ENCODE measurements at regions not wholly inside any gene's neighbourhood (a gene's known extent, or its start where the extent isn't known, plus 50 kb on each side); places are given as distances from the start of the nearest gene placed in this dataset.
"Not testable (repeated sequence)": the region's sequence is repeated elsewhere in the genome, so short reads cannot be mapped to it uniquely, and the experiment has no call there.

GRCh38 chr6:163738725-163739407 lies 324.3 kb downstream of the QKI start:
- no peak for DNase-seq
- TF ChIP-seq, protein P1, sequence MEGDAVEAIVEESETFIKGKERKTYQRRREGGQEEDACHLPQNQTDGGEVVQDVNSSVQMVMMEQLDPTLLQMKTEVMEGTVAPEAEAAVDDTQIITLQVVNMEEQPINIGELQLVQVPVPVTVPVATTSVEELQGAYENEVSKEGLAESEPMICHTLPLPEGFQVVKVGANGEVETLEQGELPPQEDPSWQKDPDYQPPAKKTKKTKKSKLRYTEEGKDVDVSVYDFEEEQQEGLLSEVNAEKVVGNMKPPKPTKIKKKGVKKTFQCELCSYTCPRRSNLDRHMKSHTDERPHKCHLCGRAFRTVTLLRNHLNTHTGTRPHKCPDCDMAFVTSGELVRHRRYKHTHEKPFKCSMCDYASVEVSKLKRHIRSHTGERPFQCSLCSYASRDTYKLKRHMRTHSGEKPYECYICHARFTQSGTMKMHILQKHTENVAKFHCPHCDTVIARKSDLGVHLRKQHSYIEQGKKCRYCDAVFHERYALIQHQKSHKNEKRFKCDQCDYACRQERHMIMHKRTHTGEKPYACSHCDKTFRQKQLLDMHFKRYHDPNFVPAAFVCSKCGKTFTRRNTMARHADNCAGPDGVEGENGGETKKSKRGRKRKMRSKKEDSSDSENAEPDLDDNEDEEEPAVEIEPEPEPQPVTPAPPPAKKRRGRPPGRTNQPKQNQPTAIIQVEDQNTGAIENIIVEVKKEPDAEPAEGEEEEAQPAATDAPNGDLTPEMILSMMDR (IDR thresholded peaks at IDR 0.05): no peak
- intact Hi-C loops (cut with DNase I): no loop called here
- no peak for ATAC-seq
- Histone ChIP-seq H3K36me3 (no peaks in the 10 kb centered on the region), H3K4me1 (no peaks in the 10 kb centered on the region), H3K4me3 (no peak overlapping the region), H3K27ac (no peak overlapping the region), H3K9me3 (no peaks in the 10 kb centered on the region), H3K27me3 (no peaks in the 10 kb centered on the region)

DNA sequence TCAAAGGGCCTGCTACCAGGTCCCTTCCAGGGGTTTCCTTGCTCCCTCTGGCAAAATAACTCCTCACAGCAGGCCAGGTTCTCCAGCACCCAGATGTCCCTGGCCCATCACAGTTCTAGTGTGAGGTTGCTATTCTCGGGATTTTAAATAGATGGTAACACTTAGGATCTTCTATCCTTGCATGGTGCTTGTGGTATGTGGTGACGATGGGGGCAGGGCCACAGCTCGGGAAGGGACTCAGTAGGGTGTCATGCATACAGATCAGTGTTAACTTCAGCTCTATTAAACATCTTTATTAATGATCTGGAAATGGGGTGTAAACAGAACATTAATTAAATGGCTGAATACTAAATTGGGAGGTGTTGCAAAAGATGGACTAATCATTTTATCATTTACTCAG lies 323.8 kb downstream of the QKI start:
- H3K27ac ChIP-seq: no peak overlapping the region
- no peak overlapping the region for H3K4me3 ChIP-seq
- intact Hi-C loops (cut with DNase I): no loop called here
- no peaks in the 10 kb centered on the region for H3K27me3 ChIP-seq
- TF ChIP-seq, protein P1 (IDR thresholded peaks at IDR 0.05): no peak
- no peaks in the 10 kb centered on the region for H3K4me1 ChIP-seq
- ATAC-seq (no peak), DNase-seq (no peak)
- no peaks in the 10 kb centered on the region for H3K36me3 ChIP-seq
- H3K9me3 ChIP-seq: no peaks in the 10 kb centered on the region

- Histone ChIP-seq H3K4me3 (no peak overlapping the region), H3K4me1 (no peaks in the 10 kb centered on the region), H3K27me3 (no peaks in the 10 kb centered on the region), H3K9me3 (no peaks in the 10 kb centered on the region), H3K27ac (no peak overlapping the region), H3K36me3 (no peaks in the 10 kb centered on the region)
- DNase-seq (no peak), ATAC-seq (no peak)
- TF ChIP-seq, protein P1 (IDR thresholded peaks at IDR 0.05): no peak
- intact Hi-C loops (cut with DNase I): no loop called here
Measured at GRCh38 chr6:163735076-163735475, 320.6 kb downstream of the QKI start.

DNA sequence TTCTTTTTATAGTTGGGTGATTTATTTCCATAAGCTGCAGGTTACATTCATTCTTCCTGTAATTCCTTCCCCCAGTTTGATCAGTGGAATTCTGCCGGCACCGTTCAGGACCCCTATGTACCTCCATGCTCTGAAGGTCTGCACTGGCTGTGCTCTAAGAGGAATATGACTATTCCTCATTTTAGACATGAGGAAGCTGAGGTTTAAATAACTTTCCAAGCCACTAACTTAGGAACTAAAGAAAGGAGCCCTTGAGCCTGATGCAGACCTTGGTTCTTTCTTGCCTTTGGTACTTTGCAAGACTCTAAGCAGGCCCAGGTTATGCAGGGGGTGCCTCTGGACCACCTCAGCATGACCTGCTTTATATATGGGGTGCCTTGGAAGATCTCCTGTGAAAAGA lies 318.5 kb downstream of the QKI start:
- intact Hi-C loops (cut with DNase I): no loop called here
- no peak for DNase-seq
- ATAC-seq: no peak
- H3K27ac ChIP-seq: no peak overlapping the region
- H3K9me3 ChIP-seq: no peaks in the 10 kb centered on the region
- no peak overlapping the region for H3K4me3 ChIP-seq
- TF ChIP-seq, protein P1 (IDR thresholded peaks at IDR 0.05): no peak
- H3K27me3 ChIP-seq: no peaks in the 10 kb centered on the region
- H3K4me1 ChIP-seq: no peaks in the 10 kb centered on the region
- H3K36me3 ChIP-seq: no peaks in the 10 kb centered on the region

- intact Hi-C loops (cut with DNase I): no loop called here
- TF ChIP-seq, protein P1 (IDR thresholded peaks at IDR 0.05): no peak
- Histone ChIP-seq H3K4me3 (no peak overlapping the region), H3K36me3 (no peaks in the 10 kb centered on the region), H3K27me3 (no peaks in the 10 kb centered on the region), H3K27ac (no peak overlapping the region), H3K9me3 (no peaks in the 10 kb centered on the region), H3K4me1 (no peaks in the 10 kb centered on the region)
- DNase-seq (no peak), ATAC-seq (no peak)
Measured at GRCh38 chr6:163732479-163732878, 318.0 kb downstream of the QKI start.

DNA sequence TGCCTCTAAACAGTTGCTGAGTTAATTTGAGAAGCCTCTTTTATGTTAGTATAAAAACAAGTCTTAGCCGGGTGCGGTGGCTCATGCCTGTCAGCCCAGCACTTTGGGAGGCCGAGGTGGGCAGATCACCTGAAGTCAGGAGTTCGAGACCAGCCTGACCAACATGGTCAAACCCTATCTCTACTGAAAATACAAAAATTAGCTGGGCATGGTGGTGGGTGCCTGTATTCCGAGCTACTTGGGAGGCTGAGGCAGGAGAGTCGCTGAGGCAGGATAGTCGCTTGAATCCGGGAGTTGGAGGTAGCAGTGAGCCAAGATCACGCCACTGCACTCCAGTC lies 317.5 kb downstream of the QKI start:
- H3K27ac ChIP-seq; ATAC-seq; H3K4me1 ChIP-seq; DNase-seq; H3K9me3 ChIP-seq; H3K27me3 ChIP-seq; H3K36me3 ChIP-seq; intact Hi-C loops (cut with DNase I); H3K4me3 ChIP-seq: not testable (repeated sequence)
